HG03432 (cell line): ENCODE measurements at regions not wholly inside any gene's neighbourhood (a gene's known extent, or its start where the extent isn't known, plus 50 kb on each side); places are given as distances from the start of the nearest gene placed in this dataset.

Source experiments
- ATAC-seq: cut with Tn5 transposase; IDR thresholded peaks from one replicate; pipeline ENCODE4 v1.9.1; 2021; ENCODE audit warnings: mild to moderate bottlenecking, moderate library complexity; ENCODE audit not compliant: unreplicated experiment

GRCh38 chr4:180866933-180867643 lies 1376.1 kb upstream of the TENM3 start:
- no peak for ATAC-seq

GRCh38 chr4:180870623-180871022 lies 1372.6 kb upstream of the TENM3 start:
- ATAC-seq = no peak

- ATAC-seq = no peak
Measured at GRCh38 chr4:180898305-180898704, 1344.9 kb upstream of the TENM3 start.

GRCh38 chr4:180900781-180901180 lies 1342.4 kb upstream of the TENM3 start:
- no peak for ATAC-seq

- peak; percentile 62 for ATAC-seq
Measured at GRCh38 chr4:180909279-180909678, 1333.9 kb upstream of the TENM3 start.

GRCh38 chr4:180913750-180914149 lies 1329.5 kb upstream of the TENM3 start:
- no peak for ATAC-seq

GRCh38 chr4:180923486-180923885 lies 1319.7 kb upstream of the TENM3 start:
- no peak for ATAC-seq

GRCh38 chr4:180925805-180926204 lies 1317.4 kb upstream of the TENM3 start:
- no peak for ATAC-seq

- no peak for ATAC-seq
Measured at GRCh38 chr4:180926277-180926676, 1316.9 kb upstream of the TENM3 start.

GRCh38 chr4:180932370-180933001 lies 1310.7 kb upstream of the TENM3 start:
- no peak for ATAC-seq

GRCh38 chr4:180937083-180937482 lies 1306.1 kb upstream of the TENM3 start:
- ATAC-seq = no peak

GRCh38 chr4:180940680-180941079 lies 1302.5 kb upstream of the TENM3 start:
- no peak for ATAC-seq

- ATAC-seq = no peak
Measured at GRCh38 chr4:180942367-180942916, 1300.8 kb upstream of the TENM3 start.

- ATAC-seq = no peak
Measured at GRCh38 chr4:180946188-180946587, 1297.0 kb upstream of the TENM3 start.

GRCh38 chr4:180947425-180947824 lies 1295.8 kb upstream of the TENM3 start:
- ATAC-seq = no peak

- no peak for ATAC-seq
Measured at GRCh38 chr4:180949424-180950213, 1293.6 kb upstream of the TENM3 start.

GRCh38 chr4:180950377-180950776 lies 1292.8 kb upstream of the TENM3 start:
- ATAC-seq = no peak

GRCh38 chr4:180951312-180951711 lies 1291.9 kb upstream of the TENM3 start:
- no peak for ATAC-seq

GRCh38 chr4:180953572-180953971 lies 1289.6 kb upstream of the TENM3 start:
- ATAC-seq = no peak

- no peak for ATAC-seq
Measured at GRCh38 chr4:180960743-180961401, 1282.3 kb upstream of the TENM3 start.

GRCh38 chr4:180962268-180962667 lies 1280.9 kb upstream of the TENM3 start:
- ATAC-seq = no peak
